Astrocyte of the spinal cord (primary cell): ENCODE measurements at regions not wholly inside any gene's neighbourhood (a gene's known extent, or its start where the extent isn't known, plus 50 kb on each side); places are given as distances from the start of the nearest gene placed in this dataset.

Experiments used
- DNase-seq: peaks from one replicate; pipeline ENCODE4 v3.0.0; 2011; ENCODE audit warnings: low read depth, low spot score
- H3K4me3 ChIP-seq: 2 replicates; pipeline ENCODE4 v1.5.1; 2011; ENCODE audit warnings: low read depth, mild to moderate bottlenecking, low read length, moderate library complexity
- in situ Hi-C: cut with HindIII; loops from 2 replicates; pipeline ENCODE4 v1.10.0; 2017; ENCODE audit warnings: low sequenced_read_pairs
- TF ChIP-seq, protein P1 (sequence below): IDR thresholded peaks from 2 replicates; pipeline ENCODE4 v1.5.1; 2012; ENCODE audit warnings: low read depth, mild to moderate bottlenecking, low read length, inconsistent platforms

DNA sequence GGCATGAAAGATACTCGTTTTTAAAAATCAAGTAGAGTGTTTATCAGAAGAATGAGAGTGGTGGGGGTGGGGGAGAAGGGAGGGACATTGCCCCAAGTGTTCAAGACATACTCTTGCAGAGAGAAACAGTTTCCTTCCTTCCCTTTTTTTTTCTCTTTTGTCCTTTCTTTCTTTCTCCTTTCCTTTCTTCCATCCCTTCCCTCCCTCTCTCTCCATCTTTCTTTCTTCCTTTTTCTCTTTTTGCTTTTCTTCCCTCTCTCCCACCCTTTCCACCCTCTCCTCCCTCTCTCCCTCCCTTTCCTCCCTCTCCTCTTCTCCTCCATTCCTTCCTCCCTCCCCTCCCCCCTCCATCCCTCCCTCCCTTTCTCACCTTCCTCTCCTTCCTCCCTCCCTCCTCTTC lies 478.3 kb upstream of the EDIL3 start:
- DNase-seq: no peak
- in situ Hi-C loops: no loop called here
- TF ChIP-seq, protein P1, sequence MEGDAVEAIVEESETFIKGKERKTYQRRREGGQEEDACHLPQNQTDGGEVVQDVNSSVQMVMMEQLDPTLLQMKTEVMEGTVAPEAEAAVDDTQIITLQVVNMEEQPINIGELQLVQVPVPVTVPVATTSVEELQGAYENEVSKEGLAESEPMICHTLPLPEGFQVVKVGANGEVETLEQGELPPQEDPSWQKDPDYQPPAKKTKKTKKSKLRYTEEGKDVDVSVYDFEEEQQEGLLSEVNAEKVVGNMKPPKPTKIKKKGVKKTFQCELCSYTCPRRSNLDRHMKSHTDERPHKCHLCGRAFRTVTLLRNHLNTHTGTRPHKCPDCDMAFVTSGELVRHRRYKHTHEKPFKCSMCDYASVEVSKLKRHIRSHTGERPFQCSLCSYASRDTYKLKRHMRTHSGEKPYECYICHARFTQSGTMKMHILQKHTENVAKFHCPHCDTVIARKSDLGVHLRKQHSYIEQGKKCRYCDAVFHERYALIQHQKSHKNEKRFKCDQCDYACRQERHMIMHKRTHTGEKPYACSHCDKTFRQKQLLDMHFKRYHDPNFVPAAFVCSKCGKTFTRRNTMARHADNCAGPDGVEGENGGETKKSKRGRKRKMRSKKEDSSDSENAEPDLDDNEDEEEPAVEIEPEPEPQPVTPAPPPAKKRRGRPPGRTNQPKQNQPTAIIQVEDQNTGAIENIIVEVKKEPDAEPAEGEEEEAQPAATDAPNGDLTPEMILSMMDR: no peak
- no peak overlapping the region for H3K4me3 ChIP-seq

DNA sequence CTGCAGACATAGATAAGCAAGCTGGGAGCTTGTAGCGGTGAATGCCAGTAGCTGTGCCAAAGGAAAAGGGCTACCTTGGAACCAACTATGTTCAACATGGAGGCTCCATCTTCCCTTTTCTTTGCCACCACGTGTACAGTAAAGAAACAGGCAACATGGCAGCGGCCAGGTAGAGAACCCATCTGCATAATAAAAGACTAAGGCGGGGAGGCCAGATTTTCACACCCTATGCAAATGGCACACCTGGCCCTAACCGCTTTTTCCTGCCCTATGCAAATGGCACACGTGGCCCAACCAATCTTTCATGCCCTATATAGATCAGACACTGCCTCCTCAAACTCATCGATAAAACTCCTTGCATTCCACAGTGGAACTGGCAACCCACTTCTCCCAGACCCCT lies 477.5 kb upstream of the EDIL3 start:
- TF ChIP-seq, protein P1: no peak
- no peak for DNase-seq
- in situ Hi-C loops: no loop called here
- no peak overlapping the region for H3K4me3 ChIP-seq

DNA sequence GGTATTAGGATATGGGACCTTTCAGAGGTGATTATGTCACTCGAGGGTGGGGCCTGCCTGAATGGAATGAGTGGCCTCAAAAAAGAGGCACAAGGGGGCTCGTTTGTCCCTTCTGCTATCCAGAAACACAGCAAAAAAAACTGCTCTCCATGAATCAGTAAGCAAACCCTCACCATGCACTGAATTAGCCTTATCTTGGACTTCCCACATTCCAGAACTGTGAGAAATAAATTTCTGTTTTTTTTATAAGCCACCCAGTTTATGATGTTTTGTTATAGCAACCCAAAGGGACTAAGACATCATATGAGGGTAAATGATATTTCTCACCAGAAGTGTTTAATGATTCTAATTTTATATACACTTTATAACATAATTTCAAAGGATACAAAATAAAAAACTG lies 476.6 kb upstream of the EDIL3 start:
- in situ Hi-C loops: no loop called here
- TF ChIP-seq, protein P1: no peak
- no peak overlapping the region for H3K4me3 ChIP-seq
- DNase-seq: peak; percentile 7

DNA sequence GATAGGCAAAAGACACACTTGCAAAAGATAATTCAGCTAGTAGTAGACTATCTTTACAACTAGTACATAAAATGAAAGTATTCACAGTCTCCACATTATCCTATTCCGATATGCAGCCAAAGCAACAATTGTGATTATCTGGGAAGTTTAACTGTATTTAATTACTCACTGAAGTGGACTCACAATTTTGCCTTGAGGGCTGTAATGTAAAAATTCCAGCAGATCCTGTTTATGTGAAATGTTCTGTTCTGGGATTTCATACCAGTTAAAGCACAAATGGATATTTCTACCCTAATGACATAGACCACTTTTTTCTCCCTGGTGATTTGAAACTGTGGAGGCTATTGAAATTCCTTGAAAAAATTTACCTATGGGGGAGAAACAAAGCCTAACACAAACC lies 474.4 kb upstream of the EDIL3 start:
- TF ChIP-seq, protein P1: no peak
- no peak for DNase-seq
- in situ Hi-C loops: no loop called here
- no peak overlapping the region for H3K4me3 ChIP-seq

DNA sequence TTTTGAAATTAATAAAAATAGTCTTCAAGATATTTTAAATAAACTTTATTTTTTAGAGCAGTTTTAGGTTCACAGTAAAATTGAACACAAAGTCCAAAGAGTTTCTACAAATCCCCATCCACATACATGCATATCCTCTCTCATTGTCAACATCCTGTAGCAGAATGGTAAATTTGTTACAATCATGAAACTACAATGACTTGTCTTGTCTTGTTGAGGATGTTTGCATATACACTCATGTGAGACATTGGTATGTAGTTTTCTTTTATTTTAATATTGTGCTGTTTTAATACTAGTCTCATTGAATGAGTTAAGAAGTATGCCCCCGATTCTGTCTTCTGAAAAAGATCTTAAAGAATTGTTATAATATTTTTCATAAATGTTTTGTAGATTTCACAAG lies 447.0 kb upstream of the EDIL3 start:
- no peak overlapping the region for H3K4me3 ChIP-seq
- in situ Hi-C loops: no loop called here
- no peak for DNase-seq
- TF ChIP-seq, protein P1: no peak

DNA sequence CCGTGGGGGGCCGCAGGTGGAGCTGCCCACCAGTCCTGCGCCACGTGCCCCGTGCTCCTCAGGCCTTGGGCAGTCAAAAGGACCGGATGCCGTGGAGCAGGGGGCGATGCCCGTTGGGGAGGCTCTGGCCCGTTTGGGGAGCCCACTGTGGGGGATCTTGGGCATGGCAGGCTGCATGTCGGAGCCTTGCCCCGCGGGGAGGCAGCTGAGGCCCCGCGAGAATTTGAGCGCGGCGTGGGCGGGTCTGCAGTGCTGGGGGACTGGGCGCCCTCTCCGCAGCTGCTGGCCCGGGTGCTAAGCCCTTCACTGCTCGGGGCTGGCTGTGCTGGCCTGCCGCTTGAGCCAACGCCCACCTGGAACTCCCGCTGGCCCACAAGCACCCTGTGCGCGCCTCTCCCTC lies 445.6 kb upstream of the EDIL3 start:
- no peak for DNase-seq
- H3K4me3 ChIP-seq: no peak overlapping the region
- in situ Hi-C loops: no loop called here
- TF ChIP-seq, protein P1: no peak

DNA sequence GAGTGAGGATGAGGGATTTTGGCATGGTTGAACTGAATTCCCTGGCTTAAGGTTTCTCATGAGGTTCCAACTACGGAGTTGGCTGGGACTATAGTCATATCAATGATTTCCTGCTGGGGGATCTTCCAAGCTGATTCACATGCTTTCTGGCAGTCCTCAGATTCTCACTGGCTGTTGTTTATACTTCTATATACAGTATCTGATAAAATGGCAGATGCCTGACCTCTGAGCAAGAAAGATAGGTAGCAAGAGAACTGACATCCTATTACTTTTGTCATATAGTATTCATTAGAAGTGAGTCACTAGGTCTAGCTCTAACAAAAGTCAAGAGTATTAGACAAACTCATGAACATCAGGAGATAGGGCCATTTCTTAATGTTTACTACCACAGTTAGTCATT lies 440.9 kb upstream of the EDIL3 start:
- in situ Hi-C loops: no loop called here
- DNase-seq: peak; percentile 19
- TF ChIP-seq, protein P1: no peak
- no peak overlapping the region for H3K4me3 ChIP-seq
